Loucy (cell line): ENCODE measurements at regions not wholly inside any gene's neighbourhood (a gene's known extent, or its start where the extent isn't known, plus 50 kb on each side); places are given as distances from the start of the nearest gene placed in this dataset.

Experiments
- H2AFZ ChIP-seq: fragments of 200-600 bp; sonication (generic); 2 replicates; pipeline ENCODE4 v1.6.0; 2016; ENCODE audit warnings: antibody characterized with exemption, mild to moderate bottlenecking, low read length, moderate library complexity
- H3F3A ChIP-seq: fragments of 200-600 bp; 2 replicates; pipeline ENCODE4 v1.6.0; 2016; ENCODE audit warnings: antibody characterized with exemption, low read depth, mild to moderate bottlenecking
- H3K27me3 ChIP-seq: fragments of 200-600 bp; sonication (generic); 2 replicates; pipeline ENCODE4 v1.6.1; 2014; ENCODE audit warnings: low read length, mild to moderate bottlenecking; ENCODE audit not compliant: insufficient read depth, poor library complexity, severe bottlenecking
- H3K36me3 ChIP-seq: fragments of 200-600 bp; sonication (generic); 2 replicates; pipeline ENCODE4 v1.6.1; 2016; ENCODE audit warnings: low read length; ENCODE audit not compliant: insufficient read depth
- H3K4me1 ChIP-seq: fragments of 200-600 bp; sonication (generic); 2 replicates; pipeline ENCODE4 v1.5.1; 2014; ENCODE audit warnings: low read length, mild to moderate bottlenecking; ENCODE audit not compliant: insufficient read depth, poor library complexity, severe bottlenecking
- H3K4me2 ChIP-seq: fragments of 200-600 bp; sonication (generic); 2 replicates; pipeline ENCODE4 v1.6.0; 2014; ENCODE audit warnings: antibody characterized with exemption, low read length, low read depth, mild to moderate bottlenecking; ENCODE audit not compliant: poor library complexity, severe bottlenecking
- H3K4me3 ChIP-seq: fragments of 200-600 bp; sonication (generic); 2 replicates; pipeline ENCODE4 v1.5.1; 2014; ENCODE audit warnings: low read length, mild to moderate bottlenecking, mixed read lengths; ENCODE audit not compliant: poor library complexity, severe bottlenecking
- H3K79me2 ChIP-seq: fragments of 200-600 bp; sonication (generic); 2 replicates; pipeline ENCODE4 v1.6.1; 2014; ENCODE audit warnings: low read length; ENCODE audit not compliant: insufficient read depth
- H3K9ac ChIP-seq: fragments of 200-600 bp; sonication (generic); 2 replicates; pipeline ENCODE4 v1.6.0; 2014; ENCODE audit warnings: mild to moderate bottlenecking, low read depth, low read length, moderate library complexity; ENCODE audit not compliant: poor library complexity, severe bottlenecking
- H3K9me2 ChIP-seq: fragments of 200-600 bp; sonication (generic); replicated peaks from 2 replicates; pipeline ENCODE4 v1.6.1; 2016; ENCODE audit warnings: low read depth, low read length, mixed read lengths
- H3K9me3 ChIP-seq: fragments of 200-600 bp; sonication (generic); 2 replicates; pipeline ENCODE4 v1.6.1; 2014; ENCODE audit warnings: mild to moderate bottlenecking, antibody characterized with exemption, low read length, low read depth; ENCODE audit not compliant: insufficient read depth
- H4K20me1 ChIP-seq: fragments of 200-600 bp; sonication (generic); 2 replicates; pipeline ENCODE4 v1.6.0; 2014; ENCODE audit warnings: antibody characterized with exemption, low read length, mild to moderate bottlenecking; ENCODE audit not compliant: insufficient read depth, poor library complexity, severe bottlenecking
- CTCF ChIP-seq: fragments of 200-600 bp; sonication (generic); conservative IDR thresholded peaks from 2 replicates; pipeline ENCODE4 v1.5.1; 2014; ENCODE audit warnings: mild to moderate bottlenecking, antibody characterized with exemption, low read length
- EZH2phosphoT487 ChIP-seq: fragments of 200-600 bp; IDR thresholded peaks from 2 replicates; pipeline ENCODE4 v1.6.1; 2018; ENCODE audit warnings: antibody characterized with exemption, mild to moderate bottlenecking, moderate library complexity, borderline replicate concordance

- Histone ChIP-seq H3K36me3 (no peaks in the 10 kb centered on the region), H3K9me2 (no peaks in the 10 kb centered on the region), H3K4me2 (no peak overlapping the region), H3F3A (no peaks in the 10 kb centered on the region), H3K79me2 (no peaks in the 10 kb centered on the region), H3K9me3 (no peaks in the 10 kb centered on the region), H3K4me1 (no peaks in the 10 kb centered on the region), H3K27me3 (no peaks in the 10 kb centered on the region), H4K20me1 (no peaks in the 10 kb centered on the region), H2AFZ (no peak overlapping the region), H3K9ac (no peak overlapping the region), H3K4me3 (no peak overlapping the region)
- TF ChIP-seq CTCF: no peak
- no peak for TF ChIP-seq EZH2phosphoT487
Observed at GRCh38 chr3:24661175-24661584, 166.5 kb upstream of the THRB start.

GRCh38 chr3:24662449-24663345 lies 168.0 kb upstream of the THRB start:
- TF ChIP-seq CTCF: no peak
- TF ChIP-seq EZH2phosphoT487: no peak
- Histone ChIP-seq H3K79me2 (no peaks in the 10 kb centered on the region), H3K4me1 (no peaks in the 10 kb centered on the region), H3F3A (no peaks in the 10 kb centered on the region), H3K36me3 (no peaks in the 10 kb centered on the region), H3K4me2 (no peak overlapping the region), H4K20me1 (no peaks in the 10 kb centered on the region), H3K9ac (no peak overlapping the region), H3K9me3 (no peaks in the 10 kb centered on the region), H2AFZ (no peak overlapping the region), H3K27me3 (no peaks in the 10 kb centered on the region), H3K9me2 (no peaks in the 10 kb centered on the region), H3K4me3 (no peak overlapping the region)

GRCh38 chr3:24663406-24663805 lies 168.8 kb upstream of the THRB start:
- Histone ChIP-seq H3K36me3 (no peaks in the 10 kb centered on the region), H3F3A (no peaks in the 10 kb centered on the region), H2AFZ (no peak overlapping the region), H3K9me3 (no peaks in the 10 kb centered on the region), H3K27me3 (no peaks in the 10 kb centered on the region), H3K4me3 (no peak overlapping the region), H3K79me2 (no peaks in the 10 kb centered on the region), H3K9me2 (no peaks in the 10 kb centered on the region), H3K4me2 (no peak overlapping the region), H4K20me1 (no peaks in the 10 kb centered on the region), H3K4me1 (no peaks in the 10 kb centered on the region), H3K9ac (no peak overlapping the region)
- TF ChIP-seq EZH2phosphoT487: no peak
- no peak for TF ChIP-seq CTCF
